GM23248 (cell line): ENCODE measurements at regions not wholly inside any gene's neighbourhood (a gene's known extent, or its start where the extent isn't known, plus 50 kb on each side); places are given as distances from the start of the nearest gene placed in this dataset.

Experiments used
- EZH2 ChIP-seq: fragments of 200-600 bp; sonication (generic); IDR thresholded peaks from 2 replicates; pipeline ENCODE4 v1.6.1; 2018; ENCODE audit warnings: antibody characterized with exemption, mild to moderate bottlenecking; ENCODE audit not compliant: insufficient read depth, poor library complexity, severe bottlenecking
- EZH2phosphoT487 ChIP-seq: fragments of 200-600 bp; sonication (generic); IDR thresholded peaks from 2 replicates; pipeline ENCODE4 v1.6.1; 2018; ENCODE audit warnings: antibody characterized with exemption, moderate library complexity, mild to moderate bottlenecking, low read depth; ENCODE audit not compliant: insufficient read depth

DNA sequence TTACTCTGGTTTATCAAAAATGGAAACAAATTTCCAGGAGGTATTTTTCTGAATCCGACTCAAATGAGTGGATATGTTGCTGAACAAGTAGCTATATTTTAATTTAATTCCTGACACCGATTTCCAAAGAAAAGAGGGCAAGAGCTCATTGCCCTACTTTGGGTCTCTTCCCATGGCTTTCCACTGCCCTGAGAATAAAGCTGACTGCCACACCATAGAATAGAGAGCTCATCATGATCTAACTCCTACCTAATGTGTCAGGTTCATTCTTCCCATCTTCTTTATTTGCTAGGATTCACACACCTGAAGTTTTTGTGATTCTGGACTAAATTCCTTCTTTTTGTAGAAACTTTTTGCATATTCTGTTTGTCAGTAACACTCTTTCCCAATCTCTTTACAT lies 792.1 kb downstream of the DTWD2 start:
- TF ChIP-seq EZH2phosphoT487 (no peak), EZH2 (no peak)
